ENCODE measurements at regions not wholly inside any gene's neighbourhood (a gene's known extent, or its start where the extent isn't known, plus 50 kb on each side); places are given as distances from the start of the nearest gene placed in this dataset.

GRCh38 chr14:65249471-65250161, 147.3 kb upstream of the MAX start:
- no peak for DNase-seq (ENCODE audit: low read depth)

GRCh38 chr14:65250162-65250495, 147.8 kb upstream of the MAX start:
- no peak for DNase-seq (ENCODE audit: low read depth)

DNA sequence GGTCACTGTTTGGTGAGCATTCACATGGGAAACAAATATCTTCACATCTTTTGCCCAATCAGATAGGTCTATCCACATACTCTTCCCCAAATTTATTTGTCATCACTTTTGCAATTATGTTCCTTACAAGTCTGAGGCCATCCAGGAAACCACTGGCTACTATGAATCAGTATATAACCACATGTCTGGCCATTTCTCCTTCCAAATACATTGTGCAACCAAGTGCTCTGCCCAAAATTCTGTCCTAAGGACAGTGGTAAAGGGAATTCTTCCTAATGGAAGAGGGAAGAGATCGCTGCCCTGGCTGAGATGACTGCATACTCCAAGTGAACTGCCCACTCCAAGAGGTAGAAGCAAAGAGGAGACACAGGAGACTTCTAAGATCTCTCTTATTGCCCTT, 148.9 kb upstream of the MAX start:
- peak; percentile 55 for DNase-seq (ENCODE audit: low read depth)

GRCh38 chr14:65252482-65253255, 150.4 kb upstream of the MAX start:
- no peak for DNase-seq (ENCODE audit: low read depth)

DNA sequence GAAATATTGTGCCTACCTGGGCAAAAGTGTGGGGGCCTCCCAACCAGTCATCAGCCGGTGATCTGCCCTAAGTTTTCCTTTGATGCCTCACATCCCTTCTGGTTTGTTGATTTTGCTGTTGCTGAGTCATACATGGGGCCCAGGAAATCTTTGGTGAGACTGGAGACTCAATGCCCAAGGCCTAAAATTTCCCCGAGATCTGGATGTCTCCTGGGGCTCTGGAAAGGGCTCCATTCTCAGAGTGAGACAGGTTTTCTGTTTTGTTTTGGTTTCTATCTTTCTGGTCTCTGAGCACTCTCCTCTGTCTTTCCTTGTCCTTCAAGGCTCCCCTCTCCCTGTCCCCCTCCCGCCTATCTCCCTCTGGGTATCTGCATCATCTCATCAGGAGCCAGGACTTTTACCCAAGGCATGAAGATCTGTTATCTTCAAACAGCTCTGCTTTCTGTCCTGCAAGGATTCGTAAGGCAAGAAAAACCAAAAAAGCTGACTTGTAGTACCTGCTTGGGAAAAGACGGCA, 152.8 kb upstream of the MAX start:
- DNase-seq (ENCODE audit: low read depth), result peak; percentile 90

- peak; percentile 52 for DNase-seq (ENCODE audit: low read depth)
Observed at GRCh38 chr14:65255583-65256461, 153.5 kb upstream of the MAX start.

DNA sequence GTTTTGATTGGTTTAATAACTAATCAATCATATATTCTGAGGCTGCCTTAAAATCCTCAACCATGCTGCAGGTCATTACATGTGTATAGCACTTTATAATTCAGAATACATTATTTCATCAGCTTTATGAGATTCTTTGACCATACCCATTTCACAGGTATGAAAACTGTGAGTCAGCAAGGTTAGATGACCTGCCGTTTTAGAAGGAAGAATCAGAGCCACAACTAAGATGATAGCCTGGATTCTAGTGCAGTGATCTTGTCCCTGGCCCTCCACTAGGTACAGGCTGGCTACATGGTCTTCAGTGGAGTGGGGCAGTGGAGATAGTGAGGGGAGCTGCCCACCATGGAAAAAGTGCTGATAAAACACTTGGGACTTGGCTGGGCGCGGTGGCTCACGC, 154.4 kb upstream of the MAX start:
- no peak for DNase-seq (ENCODE audit: low read depth)

DNA sequence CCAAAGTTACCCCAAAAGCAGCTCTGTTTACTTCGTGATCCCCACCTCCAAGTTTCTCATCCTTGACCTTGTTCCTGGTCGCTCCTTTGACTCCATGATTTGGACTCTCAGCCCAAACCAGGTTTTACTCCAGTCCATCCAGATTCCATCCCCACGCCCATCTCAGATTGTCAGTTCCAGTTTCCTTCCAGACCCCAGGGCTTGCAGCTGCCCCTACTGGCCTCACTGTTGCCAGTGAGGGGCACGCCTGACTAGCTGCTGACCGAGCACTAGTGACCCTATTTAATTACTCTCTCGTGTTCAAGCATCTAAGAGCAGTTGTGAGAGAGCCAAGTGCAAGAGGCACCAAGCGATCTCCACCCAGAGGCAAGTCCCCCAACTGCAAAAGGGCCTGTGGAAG, 155.1 kb upstream of the FUT8 start:
- no peak for DNase-seq (ENCODE audit: low read depth)

DNA sequence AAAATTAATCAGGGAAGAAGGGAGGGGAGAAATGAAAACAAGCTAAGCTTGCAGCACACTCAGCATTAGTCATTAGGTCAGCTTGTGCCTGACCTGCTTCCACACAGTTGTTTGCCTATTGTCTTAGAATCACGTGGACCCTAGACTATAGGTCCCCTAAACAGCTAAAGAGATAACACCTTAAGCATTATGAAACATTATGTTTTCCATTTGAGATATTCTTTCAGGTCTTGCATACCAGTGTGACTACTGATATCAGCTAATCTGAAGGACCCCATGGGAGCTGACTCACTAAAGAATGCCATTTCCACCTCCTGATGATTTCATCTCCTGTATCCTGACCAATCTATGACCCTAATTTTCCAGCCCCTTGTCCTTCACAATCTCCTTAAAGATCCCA, 154.1 kb upstream of the FUT8 start:
- DNase-seq (ENCODE audit: low read depth), result peak; percentile 86

GRCh38 chr14:65259000-65259399, 153.5 kb upstream of the FUT8 start:
- no peak for DNase-seq (ENCODE audit: low read depth)

GRCh38 chr14:65260786-65261185, 151.7 kb upstream of the FUT8 start:
- no peak for DNase-seq (ENCODE audit: low read depth)

DNA sequence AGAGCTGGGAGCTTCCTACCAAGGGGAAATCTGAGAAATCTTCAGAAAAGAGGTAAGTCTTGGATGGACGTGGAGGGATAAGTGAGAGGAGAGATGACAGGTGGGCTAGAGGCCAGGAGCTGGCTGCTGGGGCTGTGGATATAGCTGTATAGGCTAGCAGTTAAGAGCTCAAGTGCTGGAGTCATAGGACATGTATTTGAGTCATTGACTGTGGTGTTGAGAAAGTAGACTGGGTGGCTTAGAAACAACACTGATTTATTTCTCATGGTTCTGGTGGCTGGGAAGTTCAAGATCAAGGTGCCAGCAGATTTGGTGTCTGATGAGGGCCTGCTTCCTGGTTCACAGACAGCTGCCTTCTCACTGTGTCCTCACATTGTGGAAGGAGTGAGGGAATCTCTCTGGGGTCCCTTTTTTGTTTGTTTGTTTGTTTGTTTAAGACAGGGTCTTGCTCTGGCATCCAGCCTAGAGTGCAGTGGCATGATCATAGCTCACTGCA, 151.1 kb upstream of the FUT8 start:
- no peak for DNase-seq (ENCODE audit: low read depth)

GRCh38 chr14:65261946-65262345, 150.6 kb upstream of the FUT8 start:
- DNase-seq (ENCODE audit: low read depth), result no peak

DNA sequence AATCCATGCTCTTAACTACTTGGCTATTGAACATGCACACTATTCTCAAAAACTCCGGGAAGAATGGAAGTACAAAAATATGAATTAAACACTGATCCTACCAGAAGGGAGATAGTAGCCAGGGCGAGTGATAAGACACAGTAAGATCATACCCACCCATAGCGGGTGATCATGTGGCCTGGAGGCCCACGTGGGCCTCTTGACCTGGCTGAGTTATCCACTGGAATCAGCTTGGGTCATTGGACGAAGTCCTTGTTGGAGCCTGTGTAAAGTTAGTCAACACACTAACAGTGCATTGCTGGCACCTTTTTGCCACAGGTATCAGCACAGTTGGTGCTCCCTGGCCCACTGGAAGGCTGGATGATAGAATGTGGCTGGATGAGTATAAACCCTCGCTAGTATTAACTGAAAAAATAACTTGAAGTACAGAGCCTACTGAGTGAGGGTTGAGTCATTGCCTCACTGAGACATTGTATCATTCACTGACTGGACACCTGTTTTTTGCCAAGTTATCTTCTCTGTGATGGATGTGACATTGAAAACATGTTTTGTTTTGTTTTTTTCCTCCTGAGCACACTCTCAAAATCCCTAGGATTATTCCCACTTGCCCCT, 149.2 kb upstream of the FUT8 start:
- no peak for DNase-seq (ENCODE audit: low read depth)

- DNase-seq (ENCODE audit: low read depth), result no peak
Observed at GRCh38 chr14:65267856-65268255, 144.7 kb upstream of the FUT8 start.

GRCh38 chr14:65268594-65268993, 143.9 kb upstream of the FUT8 start:
- DNase-seq (ENCODE audit: low read depth), result no peak

- DNase-seq (ENCODE audit: low read depth), result no peak
Observed at GRCh38 chr14:65269732-65270131, 142.8 kb upstream of the FUT8 start.

- peak; percentile 53 for DNase-seq (ENCODE audit: low read depth)
Observed at GRCh38 chr14:65277027-65277426, 135.5 kb upstream of the FUT8 start.

DNA sequence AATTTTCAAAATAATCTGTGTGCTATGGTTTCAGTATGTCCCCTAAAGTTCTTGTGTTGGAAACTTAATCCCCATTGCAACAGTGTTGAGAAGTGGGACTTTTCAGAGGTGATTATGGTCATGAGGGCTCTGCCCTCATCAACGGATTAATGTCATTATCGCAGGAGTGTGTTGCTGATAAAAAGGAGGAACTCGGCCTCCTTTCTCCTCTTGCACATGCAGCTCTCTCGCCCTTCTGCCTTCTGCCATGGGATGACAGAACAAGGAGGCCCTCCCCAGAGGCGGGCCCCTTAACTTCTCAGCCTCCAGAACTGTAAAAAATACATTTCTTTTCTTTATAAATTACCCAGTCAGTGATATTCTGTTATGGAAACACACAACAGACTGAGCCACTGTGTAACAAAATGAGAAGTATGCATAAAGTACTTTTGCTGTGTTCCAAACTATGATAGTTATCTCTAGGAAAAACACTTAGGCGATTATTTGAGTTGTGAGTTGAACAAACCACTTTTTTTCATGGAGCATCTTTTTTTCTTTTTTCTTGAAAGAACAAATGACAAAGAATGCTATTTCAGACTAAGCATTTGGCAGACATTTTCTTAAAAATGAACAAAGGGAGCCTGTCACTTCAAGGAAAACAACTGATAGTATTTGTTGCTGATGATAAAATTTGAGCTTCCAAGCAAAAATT, 134.8 kb upstream of the FUT8 start:
- DNase-seq (ENCODE audit: low read depth), result no peak

GRCh38 chr14:65278589-65278988, 133.9 kb upstream of the FUT8 start:
- DNase-seq (ENCODE audit: low read depth), result no peak

DNA sequence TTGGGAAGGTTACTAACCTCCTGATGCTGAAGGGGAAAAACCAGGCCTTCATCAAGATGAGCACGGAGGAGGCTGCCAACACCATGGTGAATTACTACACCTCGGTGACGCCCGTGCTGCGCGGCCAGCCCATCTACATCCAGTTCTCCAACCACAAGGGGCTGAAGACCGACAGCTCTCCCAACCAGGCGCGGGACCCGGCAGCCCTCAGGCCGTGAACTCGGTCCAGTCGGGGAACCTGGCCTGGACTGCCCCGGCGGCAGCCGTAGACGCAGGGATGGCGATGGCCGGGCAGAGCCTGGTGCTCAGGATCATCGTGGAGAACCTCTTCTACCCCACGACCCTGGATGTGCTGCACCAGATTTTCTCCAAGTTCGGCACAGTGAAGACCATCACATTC, 133.0 kb upstream of the FUT8 start:
- no peak for DNase-seq (ENCODE audit: low read depth)

Data from Daoy (cell line).